DMS79 treated with DMSO at 0.1 percent for 48 hours (cell line): ENCODE measurements at regions not wholly inside any gene's neighbourhood (a gene's known extent, or its start where the extent isn't known, plus 50 kb on each side); places are given as distances from the start of the nearest gene placed in this dataset.
"Not testable (repeated sequence)": the region's sequence is repeated elsewhere in the genome, so short reads cannot be mapped to it uniquely, and the experiment has no call there.

Experiments
- DNase-seq: peaks from one replicate; lab custom pipeline; 2025; lab: John Stamatoyannopoulos, UW

GRCh38 chr22:23500508-23501260 lies 79.4 kb downstream of the IGLL1 start:
- DNase-seq, result peak; percentile 14

- no peak for DNase-seq
Observed at GRCh38 chr22:23499845-23500500, 80.1 kb downstream of the IGLL1 start.

- no peak for DNase-seq
Observed at GRCh38 chr22:23498811-23499798, 81.0 kb downstream of the IGLL1 start.

GRCh38 chr22:23497889-23498288 lies 82.2 kb downstream of the IGLL1 start:
- DNase-seq, result not testable (repeated sequence)

GRCh38 chr22:23497016-23497885 lies 82.8 kb downstream of the IGLL1 start:
- no peak for DNase-seq

GRCh38 chr22:23496445-23496833 lies 83.7 kb downstream of the IGLL1 start:
- DNase-seq, result no peak

GRCh38 chr22:23495614-23496444 lies 84.3 kb downstream of the IGLL1 start:
- no peak for DNase-seq

GRCh38 chr22:23494930-23495266 lies 85.2 kb downstream of the IGLL1 start:
- no peak for DNase-seq

- DNase-seq, result no peak
Observed at GRCh38 chr22:23485490-23485889, 94.6 kb downstream of the IGLL1 start.

GRCh38 chr22:23484651-23485050 lies 95.4 kb downstream of the IGLL1 start:
- no peak for DNase-seq

GRCh38 chr22:23481369-23481768 lies 98.7 kb downstream of the IGLL1 start:
- DNase-seq, result no peak

- no peak for DNase-seq
Observed at GRCh38 chr22:23478175-23478574, 101.9 kb downstream of the IGLL1 start.

- not testable (repeated sequence) for DNase-seq
Observed at GRCh38 chr22:23474531-23474930, 105.6 kb downstream of the IGLL1 start.

GRCh38 chr22:23473901-23474300 lies 106.2 kb downstream of the IGLL1 start:
- no peak for DNase-seq

GRCh38 chr22:23472376-23472775 lies 107.7 kb downstream of the IGLL1 start:
- not testable (repeated sequence) for DNase-seq

GRCh38 chr22:23471698-23472097 lies 108.4 kb downstream of the IGLL1 start:
- no peak for DNase-seq

- DNase-seq, result no peak
Observed at GRCh38 chr22:23470811-23471389, 109.2 kb downstream of the IGLL1 start.

GRCh38 chr22:23467721-23468294 lies 112.3 kb downstream of the IGLL1 start:
- DNase-seq, result no peak

- DNase-seq, result no peak
Observed at GRCh38 chr22:23466351-23466750, 113.7 kb downstream of the IGLL1 start.

- DNase-seq, result not testable (repeated sequence)
Observed at GRCh38 chr22:23464796-23465195, 115.3 kb downstream of the IGLL1 start.
